AG10803 (cell line): ENCODE measurements at regions not wholly inside any gene's neighbourhood (a gene's known extent, or its start where the extent isn't known, plus 50 kb on each side); places are given as distances from the start of the nearest gene placed in this dataset.

Experiments
- DNase-seq: peaks from one replicate; pipeline ENCODE4 v3.0.0; 2010; ENCODE audit warnings: low read depth
- H3K4me3 ChIP-seq: 2 replicates; pipeline ENCODE4 v1.5.1; 2011; ENCODE audit warnings: mild to moderate bottlenecking, low read length, control low read depth
- CTCF ChIP-seq: conservative IDR thresholded peaks from 2 replicates; pipeline ENCODE4 v1.5.1; 2011; ENCODE audit warnings: mild to moderate bottlenecking, low read length, control low read depth, inconsistent platforms

- H3K4me3 ChIP-seq: no peak overlapping the region
- DNase-seq: no peak
- TF ChIP-seq CTCF: no peak
Observed at GRCh38 chr13:84525865-84526264, 643.6 kb upstream of the SLITRK1 start.

- no peak for TF ChIP-seq CTCF
Observed at GRCh38 chr13:84524586-84524985, 642.3 kb upstream of the SLITRK1 start.

GRCh38 chr13:84500016-84500415 is 617.7 kb upstream of the SLITRK1 start:
- peak; percentile 14 for DNase-seq
- no peak for TF ChIP-seq CTCF

More at GRCh38 chr13:84524586-84524985, 642.3 kb upstream of the SLITRK1 start:
- no peak overlapping the region for H3K4me3 ChIP-seq
- DNase-seq: no peak

GRCh38 chr13:84497613-84498012 is 615.3 kb upstream of the SLITRK1 start:
- DNase-seq: no peak
- no peak overlapping the region for H3K4me3 ChIP-seq
- no peak for TF ChIP-seq CTCF

More at GRCh38 chr13:84500016-84500415, 617.7 kb upstream of the SLITRK1 start:
- no peak overlapping the region for H3K4me3 ChIP-seq

- DNase-seq: no peak
- no peak for TF ChIP-seq CTCF
- H3K4me3 ChIP-seq: no peak overlapping the region
Observed at GRCh38 chr13:84491952-84492351, 609.7 kb upstream of the SLITRK1 start.

GRCh38 chr13:84487752-84488151 is 605.5 kb upstream of the SLITRK1 start:
- H3K4me3 ChIP-seq: no peak overlapping the region
- TF ChIP-seq CTCF: no peak
- DNase-seq: no peak

GRCh38 chr13:84481958-84482357 is 599.7 kb upstream of the SLITRK1 start:
- TF ChIP-seq CTCF: no peak
- peak; percentile 78 for DNase-seq
- H3K4me3 ChIP-seq: no peak overlapping the region
